ENCODE measurements at regions not wholly inside any gene's neighbourhood (a gene's known extent, or its start where the extent isn't known, plus 50 kb on each side); places are given as distances from the start of the nearest gene placed in this dataset.

- TF ChIP-seq CTCF (conservative IDR thresholded peaks at IDR 0.05; ENCODE audit: low read depth, low read length) = no peak
- H4K20me1 ChIP-seq (ENCODE audit: insufficient read depth) = no peaks in the 10 kb centered on the region
- no peaks in the 10 kb centered on the region for H3K36me3 ChIP-seq (ENCODE audit: insufficient read depth)
- no peaks in the 10 kb centered on the region for H3K4me1 ChIP-seq (ENCODE audit: low read depth, poor library complexity, severe bottlenecking)
- no peak overlapping the region for H2AFZ ChIP-seq (ENCODE audit: low read depth)
- no peaks in the 10 kb centered on the region for H3K79me2 ChIP-seq (ENCODE audit: insufficient read depth, low read depth)
- no peak overlapping the region for H3K27ac ChIP-seq
- no peak overlapping the region for H3K4me2 ChIP-seq
- H3K4me3 ChIP-seq (IDR thresholded peaks at IDR 0.05; ENCODE audit: insufficient read depth, low read depth, low read length) = no peak overlapping the region
- no peaks in the 10 kb centered on the region for H3K27me3 ChIP-seq (ENCODE audit: insufficient read depth, low read depth)
- H3K9ac ChIP-seq = no peak overlapping the region
Observed at GRCh38 chr1:4506591-4506990, 147.8 kb upstream of the AJAP1 start.

GRCh38 chr1:4509206-4509605 is 145.2 kb upstream of the AJAP1 start:
- no peaks in the 10 kb centered on the region for H4K20me1 ChIP-seq (ENCODE audit: insufficient read depth)
- H3K4me3 ChIP-seq (IDR thresholded peaks at IDR 0.05; ENCODE audit: insufficient read depth, low read depth, low read length) = no peak overlapping the region
- no peaks in the 10 kb centered on the region for H3K4me1 ChIP-seq (ENCODE audit: low read depth, poor library complexity, severe bottlenecking)

GRCh38 chr1:4510276-4510691 is 144.1 kb upstream of the AJAP1 start:
- Histone ChIP-seq H3K4me3 (IDR thresholded peaks at IDR 0.05; ENCODE audit: insufficient read depth, low read depth, low read length) (no peak overlapping the region), H3K27me3 (ENCODE audit: insufficient read depth, low read depth) (no peaks in the 10 kb centered on the region), H4K20me1 (ENCODE audit: insufficient read depth) (no peaks in the 10 kb centered on the region), H3K27ac (no peak overlapping the region), H3K36me3 (ENCODE audit: insufficient read depth) (no peaks in the 10 kb centered on the region), H3K79me2 (ENCODE audit: insufficient read depth, low read depth) (no peaks in the 10 kb centered on the region), H3K9ac (no peak overlapping the region), H3K4me1 (ENCODE audit: low read depth, poor library complexity, severe bottlenecking) (no peaks in the 10 kb centered on the region), H3K4me2 (no peak overlapping the region), H2AFZ (ENCODE audit: low read depth) (no peak overlapping the region)
- TF ChIP-seq CTCF (conservative IDR thresholded peaks at IDR 0.05; ENCODE audit: low read depth, low read length) = no peak

More at GRCh38 chr1:4509206-4509605, 145.2 kb upstream of the AJAP1 start:
- TF ChIP-seq CTCF (conservative IDR thresholded peaks at IDR 0.05; ENCODE audit: low read depth, low read length) = no peak
- no peak overlapping the region for H3K9ac ChIP-seq
- no peaks in the 10 kb centered on the region for H3K36me3 ChIP-seq (ENCODE audit: insufficient read depth)
- no peaks in the 10 kb centered on the region for H3K27me3 ChIP-seq (ENCODE audit: insufficient read depth, low read depth)
- H3K79me2 ChIP-seq (ENCODE audit: insufficient read depth, low read depth) = no peaks in the 10 kb centered on the region
- H3K4me2 ChIP-seq = no peak overlapping the region
- no peak overlapping the region for H2AFZ ChIP-seq (ENCODE audit: low read depth)
- H3K27ac ChIP-seq = no peak overlapping the region

- Histone ChIP-seq H3K27me3 (ENCODE audit: insufficient read depth, low read depth) (no peaks in the 10 kb centered on the region), H4K20me1 (ENCODE audit: insufficient read depth) (no peaks in the 10 kb centered on the region), H3K79me2 (ENCODE audit: insufficient read depth, low read depth) (no peaks in the 10 kb centered on the region), H3K4me3 (IDR thresholded peaks at IDR 0.05; ENCODE audit: insufficient read depth, low read depth, low read length) (no peak overlapping the region), H3K4me2 (no peak overlapping the region), H3K27ac (no peak overlapping the region), H3K36me3 (ENCODE audit: insufficient read depth) (no peaks in the 10 kb centered on the region), H3K4me1 (ENCODE audit: low read depth, poor library complexity, severe bottlenecking) (no peaks in the 10 kb centered on the region), H3K9ac (no peak overlapping the region), H2AFZ (ENCODE audit: low read depth) (no peak overlapping the region)
- no peak for TF ChIP-seq CTCF (conservative IDR thresholded peaks at IDR 0.05; ENCODE audit: low read depth, low read length)
Observed at GRCh38 chr1:4511374-4511773, 143.0 kb upstream of the AJAP1 start.
